Caki2 (cell line): ENCODE measurements at regions not wholly inside any gene's neighbourhood (a gene's known extent, or its start where the extent isn't known, plus 50 kb on each side); places are given as distances from the start of the nearest gene placed in this dataset.

Source experiments
- DNase-seq: peaks from one replicate; pipeline ENCODE4 v3.0.0-alpha.2; 2015; ENCODE audit warnings: low read depth
- in situ Hi-C: cut with HindIII; loops from 2 replicates; pipeline ENCODE4 v1.10.0; 2016; ENCODE audit warnings: low sequenced_read_pairs, low pct_unique_long_range_greater_than_20kb, mixed read lengths

DNA sequence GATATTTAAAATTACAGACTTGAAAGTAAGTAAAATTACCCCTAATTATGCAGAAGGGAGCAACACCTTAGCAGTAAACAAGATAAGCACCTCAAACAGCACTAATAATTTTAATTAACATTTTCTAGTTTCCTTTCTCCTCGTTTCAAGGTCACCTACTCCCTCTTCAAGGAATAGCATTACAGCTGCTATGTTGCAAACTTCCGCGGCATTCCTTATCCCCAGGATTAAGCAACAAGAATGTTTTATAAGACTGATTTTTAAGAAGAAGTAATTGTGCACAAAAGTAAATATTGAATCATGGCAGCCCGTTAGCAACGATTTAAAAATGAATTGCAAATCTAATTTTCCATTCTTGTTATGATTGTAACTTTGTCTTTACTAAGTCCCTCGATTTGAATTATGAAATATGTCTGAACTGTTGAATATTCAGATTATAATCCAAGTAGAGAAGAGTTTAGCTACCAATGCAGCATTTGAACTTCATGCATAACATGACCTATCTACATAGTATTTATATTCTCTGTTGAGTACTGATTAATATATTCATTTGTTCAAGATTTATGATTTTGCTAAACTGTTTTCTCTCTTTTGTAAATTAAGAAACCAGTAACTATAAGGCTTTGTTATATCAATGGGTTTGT, 593.5 kb upstream of the MGMT start:
- no peak for DNase-seq
- in situ Hi-C loops = no loop called here

GRCh38 chr10:128874331-128874730, 592.7 kb upstream of the MGMT start:
- DNase-seq = no peak
- in situ Hi-C loops = no loop called here

GRCh38 chr10:128875030-128875744, 591.9 kb upstream of the MGMT start:
- in situ Hi-C loops = no loop called here
- DNase-seq = no peak

DNA sequence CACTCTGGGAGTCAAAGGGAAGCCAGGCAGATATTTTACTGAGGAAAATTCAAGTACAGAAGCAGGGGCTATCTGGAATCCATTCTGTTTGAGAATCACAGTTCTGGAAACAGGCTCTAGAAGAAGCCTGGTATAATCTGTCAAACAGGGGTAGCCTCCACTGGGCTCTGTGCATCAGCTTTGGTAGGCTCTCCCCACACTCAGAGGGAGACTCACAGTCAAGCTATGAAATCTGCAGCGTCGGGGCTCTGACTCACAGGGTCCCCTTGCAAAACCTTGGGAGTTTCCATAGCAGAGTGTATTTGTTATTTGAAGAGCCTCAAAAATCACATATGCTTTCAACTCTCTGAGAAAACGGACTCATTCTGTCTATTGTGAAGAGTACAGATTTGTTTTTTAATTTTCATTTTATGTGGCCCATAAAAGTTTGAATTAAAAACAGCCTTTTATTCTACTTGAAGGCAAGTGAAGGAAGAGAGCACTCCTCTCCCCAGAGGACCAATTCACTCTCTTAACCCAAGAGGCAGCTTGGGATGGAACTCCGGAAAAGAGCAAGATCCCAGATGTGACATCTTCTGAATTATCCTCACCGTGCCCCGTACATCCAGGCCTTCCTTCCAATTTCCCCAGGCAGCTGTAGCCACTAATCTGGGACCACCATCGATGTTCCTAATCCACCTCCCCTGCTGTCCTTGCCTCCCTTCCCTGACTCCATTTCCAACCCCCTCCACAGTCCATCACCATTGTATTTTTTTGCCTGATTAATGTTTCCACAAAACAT, 590.9 kb upstream of the MGMT start:
- no peak for DNase-seq
- in situ Hi-C loops = no loop called here

DNA sequence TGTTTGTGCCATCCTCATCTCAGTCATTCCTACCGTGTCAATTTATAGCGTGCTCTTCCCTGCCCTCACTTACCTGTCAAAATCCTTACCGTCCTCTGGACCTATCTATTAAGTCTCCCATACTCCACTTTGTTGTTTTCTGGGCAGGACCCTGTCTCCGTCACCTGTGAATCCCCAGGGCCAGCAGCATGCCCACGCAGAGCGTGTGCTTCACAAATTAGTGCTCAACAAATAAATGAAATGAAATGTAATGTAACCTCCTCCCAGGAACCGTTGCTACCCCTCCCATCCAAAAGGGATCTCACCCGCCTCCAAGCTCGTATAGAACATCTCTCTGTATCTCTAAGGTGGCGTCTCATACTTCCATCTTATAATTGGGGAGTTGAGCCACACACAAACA, 589.9 kb upstream of the MGMT start:
- no peak for DNase-seq
- in situ Hi-C loops = no loop called here

GRCh38 chr10:128877936-128878335, 589.1 kb upstream of the MGMT start:
- in situ Hi-C loops = no loop called here
- no peak for DNase-seq

DNA sequence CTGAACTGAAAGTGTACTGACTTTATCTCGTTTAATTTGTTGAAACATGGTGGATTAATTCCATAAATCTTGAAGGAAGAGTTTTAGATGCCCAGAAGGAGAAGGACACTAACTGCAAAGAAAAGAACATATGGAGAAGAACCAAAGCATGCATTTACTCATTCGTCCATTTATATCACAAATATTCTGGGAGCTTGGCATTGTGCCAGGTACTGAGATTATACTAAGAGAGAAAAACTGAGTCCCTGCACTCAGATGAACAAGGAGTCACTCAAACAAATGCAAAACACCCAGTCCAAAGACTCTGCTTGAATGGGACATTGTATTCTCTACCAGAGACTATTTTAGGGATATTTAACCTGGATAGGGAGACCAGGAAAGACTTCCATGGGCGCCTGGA, 588.0 kb upstream of the MGMT start:
- no peak for DNase-seq
- in situ Hi-C loops = no loop called here

GRCh38 chr10:128879441-128880140, 587.5 kb upstream of the MGMT start:
- no peak for DNase-seq
- in situ Hi-C loops = no loop called here

DNA sequence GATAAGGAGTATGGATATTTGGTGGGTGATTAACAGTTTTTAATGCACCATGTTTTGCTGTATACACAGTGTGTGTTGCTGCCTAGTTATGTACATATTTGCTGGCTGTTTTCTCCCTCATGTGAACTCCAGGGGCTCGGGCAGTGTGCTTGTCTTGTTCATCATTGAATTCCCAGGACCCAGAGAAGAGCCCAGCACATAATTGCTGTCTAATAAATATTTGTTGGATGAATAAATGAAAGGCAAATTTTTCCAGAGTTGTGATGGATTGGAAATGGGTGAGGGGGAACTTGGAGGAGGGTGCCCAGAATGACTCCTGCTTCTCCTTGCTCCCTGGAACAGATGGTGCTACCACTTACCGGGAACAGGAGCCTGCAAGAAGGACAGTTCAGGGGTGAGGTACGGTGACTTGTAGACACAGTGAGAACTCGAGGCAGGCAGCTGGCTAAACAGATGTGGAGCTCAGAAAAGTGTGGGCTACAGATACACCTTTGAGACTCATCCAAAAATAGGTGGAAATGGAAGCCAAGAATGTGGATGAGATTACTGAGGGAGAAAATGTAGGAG, 586.8 kb upstream of the MGMT start:
- no peak for DNase-seq
- in situ Hi-C loops = no loop called here

- in situ Hi-C loops = no loop called here
- DNase-seq = no peak
Observed at GRCh38 chr10:128881086-128881485, 586.0 kb upstream of the MGMT start.

DNA sequence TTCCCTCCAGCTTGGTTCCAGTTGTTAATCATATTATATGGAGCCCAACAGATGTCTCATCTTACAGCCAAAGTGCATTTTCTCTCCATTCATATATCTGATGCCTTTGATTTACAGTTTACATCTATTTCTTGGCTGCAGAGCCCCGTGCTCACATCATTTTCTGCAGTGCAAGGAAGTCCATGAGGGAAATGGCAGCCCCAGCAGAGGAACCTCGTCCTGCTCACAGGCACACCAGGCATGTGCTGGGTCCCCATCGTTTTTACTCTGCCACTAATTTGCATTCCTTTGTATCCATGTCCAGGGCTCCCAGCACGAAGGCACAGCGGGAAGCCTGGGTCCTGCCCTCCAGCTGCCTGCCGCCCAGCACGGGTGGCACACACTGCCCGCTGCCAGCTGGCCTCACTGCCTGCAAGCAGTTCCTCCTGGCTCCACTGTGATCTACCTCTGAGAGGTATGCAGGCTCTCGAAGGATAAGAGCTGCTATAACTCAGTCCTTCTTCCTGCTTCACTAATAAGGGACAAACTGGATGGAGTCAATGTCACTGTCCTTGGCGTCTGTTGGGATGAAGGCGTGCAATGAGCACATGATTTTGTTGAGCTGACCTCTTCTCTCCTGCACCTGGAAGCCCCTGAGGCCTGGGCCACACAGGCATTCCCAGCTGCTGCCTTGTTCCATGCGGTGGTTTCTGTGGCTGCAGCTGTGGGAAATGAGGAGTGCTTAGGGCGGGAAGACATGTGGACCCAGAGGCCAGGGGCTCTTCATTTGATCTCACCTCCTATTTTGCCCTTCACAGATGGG, 583.6 kb upstream of the MGMT start:
- no peak for DNase-seq
- in situ Hi-C loops = no loop called here

GRCh38 chr10:128884033-128884425, 583.0 kb upstream of the MGMT start:
- in situ Hi-C loops = no loop called here
- DNase-seq = no peak

DNA sequence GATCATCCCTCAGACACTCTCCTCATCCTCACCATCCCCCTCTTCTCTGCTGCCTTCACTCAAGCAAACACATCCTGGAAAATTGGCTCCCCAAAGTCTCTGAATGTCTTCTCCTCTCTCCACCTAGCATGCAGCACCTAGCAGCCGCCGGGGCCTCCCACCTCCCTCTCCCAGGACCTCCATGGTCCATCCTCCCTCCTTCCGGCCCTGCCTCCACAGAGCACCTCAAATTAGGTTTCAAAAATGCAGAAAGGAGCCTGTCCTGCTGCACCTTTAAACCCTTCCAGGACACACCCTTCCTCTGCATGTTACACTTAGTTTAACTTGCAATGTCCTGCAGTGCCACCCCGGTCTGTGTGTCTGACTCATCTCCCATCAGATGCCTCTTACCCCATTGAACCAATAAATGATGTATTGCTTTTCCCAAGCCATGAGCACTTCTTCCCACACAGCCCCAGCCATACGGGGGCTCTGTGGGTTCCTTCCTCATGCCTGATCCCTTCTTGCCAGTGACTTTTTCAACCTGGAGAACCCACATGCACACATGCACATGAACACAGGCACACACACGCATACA, 582.5 kb upstream of the MGMT start:
- in situ Hi-C loops = no loop called here
- DNase-seq = no peak

DNA sequence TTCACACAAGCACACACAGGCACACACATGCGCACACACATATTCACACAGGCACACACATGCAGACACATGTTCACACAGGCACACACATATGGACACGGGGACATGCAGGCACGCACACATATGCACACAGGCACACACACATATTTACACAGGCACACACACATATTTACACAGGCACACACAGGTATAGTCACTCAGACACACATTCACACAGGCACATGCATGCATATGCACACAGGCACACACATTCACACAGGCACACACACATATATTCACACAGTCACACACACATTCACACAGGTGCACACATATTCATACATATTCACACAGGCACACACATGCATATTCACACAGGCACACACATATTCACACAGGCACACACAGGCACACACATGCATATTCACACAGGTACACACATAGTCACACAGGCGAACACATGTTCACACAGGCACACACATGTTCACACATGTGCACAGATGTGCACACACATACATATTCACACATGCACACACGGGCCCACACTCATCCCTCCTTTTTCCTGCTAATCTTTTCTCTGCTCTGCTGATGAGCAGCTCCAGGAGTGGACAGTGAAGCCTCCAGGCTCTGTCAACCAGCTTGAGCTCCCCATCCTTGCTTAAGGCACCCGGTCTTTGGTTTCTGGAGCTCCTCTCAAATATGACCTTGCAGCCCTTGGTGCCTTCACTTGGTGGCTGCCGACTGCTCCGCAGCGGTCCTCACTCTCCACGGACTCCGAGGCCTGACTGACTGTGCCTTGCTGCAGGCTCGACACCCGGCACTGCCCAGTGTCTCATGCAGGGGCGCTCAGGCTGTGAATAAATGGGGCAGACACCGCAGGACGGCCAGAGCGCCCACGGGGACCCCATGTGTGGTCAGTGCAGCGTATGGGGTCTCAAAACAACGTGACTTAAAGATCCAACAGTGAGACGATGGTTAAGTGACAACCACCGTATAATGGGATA, 581.2 kb upstream of the MGMT start:
- in situ Hi-C loops = no loop called here
- DNase-seq = no peak

DNA sequence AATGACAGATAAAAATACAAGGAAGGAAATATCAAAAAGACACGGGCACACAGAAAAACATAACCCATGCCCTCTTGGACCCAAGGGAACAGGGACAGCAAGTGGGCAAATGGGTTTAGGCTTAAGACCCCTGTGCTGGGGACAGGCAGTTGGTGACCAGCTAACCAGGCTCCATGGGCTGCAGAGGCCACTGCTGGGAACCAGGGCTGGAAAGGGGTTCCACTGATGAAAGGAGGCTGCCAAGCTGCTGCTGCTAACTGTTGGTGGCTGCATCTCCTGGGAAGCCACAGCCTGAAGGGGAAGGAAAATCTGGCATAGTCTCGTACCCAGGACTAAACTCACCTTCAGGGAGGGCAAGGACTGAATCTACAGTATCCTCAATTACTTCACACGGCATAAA, 579.2 kb upstream of the MGMT start:
- in situ Hi-C loops = no loop called here
- DNase-seq = no peak

DNA sequence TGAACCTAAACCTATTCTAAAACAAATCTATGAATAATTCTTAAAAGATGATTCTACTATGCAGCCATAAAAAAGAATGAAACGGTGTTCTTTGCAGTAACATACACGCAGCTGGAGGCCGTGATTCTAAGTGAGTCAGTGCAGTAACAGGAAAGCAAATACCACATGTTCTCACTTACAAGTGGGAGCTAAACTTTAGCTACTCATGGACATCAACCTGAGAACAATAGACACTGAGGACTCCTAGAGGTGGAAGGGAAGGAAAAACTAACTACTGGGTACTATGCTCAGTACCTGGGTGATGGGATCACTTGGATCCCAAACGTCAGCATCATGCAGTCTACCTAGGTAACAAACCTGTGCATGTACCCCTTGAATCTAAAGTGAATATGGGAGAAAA, 575.0 kb upstream of the MGMT start:
- DNase-seq = no peak
- in situ Hi-C loops = no loop called here

GRCh38 chr10:128894641-128895040, 572.4 kb upstream of the MGMT start:
- in situ Hi-C loops = no loop called here

More at GRCh38 chr10:128894641-128895040, 572.4 kb upstream of the MGMT start:
- DNase-seq = no peak
